Nephron progenitor cell (in vitro differentiated cells): ENCODE measurements at regions not wholly inside any gene's neighbourhood (a gene's known extent, or its start where the extent isn't known, plus 50 kb on each side); places are given as distances from the start of the nearest gene placed in this dataset.

Source experiments
- DNase-seq: peaks from one replicate; pipeline ENCODE4 v3.0.0; 2021
- H3K27ac Mint-ChIP-seq: 2 replicates; pipeline ENCODE4 v1.8.0; 2021; ENCODE audit warnings: mild to moderate bottlenecking, moderate library complexity, mixed read lengths
- H3K27me3 Mint-ChIP-seq: 2 replicates; pipeline ENCODE4 v1.8.0; 2021; ENCODE audit warnings: mild to moderate bottlenecking, low read depth, mixed read lengths; ENCODE audit not compliant: poor library complexity
- H3K36me3 Mint-ChIP-seq: 2 replicates; pipeline ENCODE4 v1.8.0; 2021; ENCODE audit warnings: low read depth, mixed read lengths
- H3K4me1 Mint-ChIP-seq: 2 replicates; pipeline ENCODE4 v1.8.0; 2021; ENCODE audit warnings: mixed read lengths
- H3K4me3 Mint-ChIP-seq: 2 replicates; pipeline ENCODE4 v1.8.0; 2021; ENCODE audit warnings: mild to moderate bottlenecking, moderate library complexity, mixed read lengths
- H3K9me3 Mint-ChIP-seq: 2 replicates; pipeline ENCODE4 v1.8.0; 2021; ENCODE audit warnings: mild to moderate bottlenecking, moderate library complexity, mixed read lengths
- CTCF ChIP-seq: fragments of 200-600 bp; sonication (generic); IDR thresholded peaks from 2 replicates; pipeline ENCODE4 v1.5.0; 2021; ENCODE audit warnings: antibody characterized with exemption

- Mint-ChIP-seq H3K4me3 (no peak overlapping the region), H3K4me1 (no peaks in the 10 kb centered on the region), H3K27ac (no peak overlapping the region), H3K9me3 (no peaks in the 10 kb centered on the region), H3K36me3 (no peaks in the 10 kb centered on the region), H3K27me3 (no peaks in the 10 kb centered on the region)
- TF ChIP-seq CTCF = no peak
- DNase-seq = no peak
Measured at GRCh38 chr4:62676962-62677361, 1476.8 kb downstream of the ADGRL3 start.

GRCh38 chr4:62670514-62670913 lies 1470.4 kb downstream of the ADGRL3 start:
- no peak overlapping the region for H3K4me3 Mint-ChIP-seq
- H3K27ac Mint-ChIP-seq = no peak overlapping the region
- H3K9me3 Mint-ChIP-seq = peaks cover 9% of the 10 kb centered on the region
- H3K27me3 Mint-ChIP-seq = no peaks in the 10 kb centered on the region
- no peak for DNase-seq
- no peaks in the 10 kb centered on the region for H3K4me1 Mint-ChIP-seq
- no peaks in the 10 kb centered on the region for H3K36me3 Mint-ChIP-seq
- TF ChIP-seq CTCF = no peak

GRCh38 chr4:62661821-62662220 lies 1461.7 kb downstream of the ADGRL3 start:
- TF ChIP-seq CTCF = no peak
- H3K36me3 Mint-ChIP-seq = no peaks in the 10 kb centered on the region
- H3K27ac Mint-ChIP-seq = no peak overlapping the region
- no peaks in the 10 kb centered on the region for H3K27me3 Mint-ChIP-seq
- no peak for DNase-seq
- H3K4me3 Mint-ChIP-seq = no peak overlapping the region
- no peaks in the 10 kb centered on the region for H3K4me1 Mint-ChIP-seq
- H3K9me3 Mint-ChIP-seq = peaks cover 5% of the 10 kb centered on the region

- no peaks in the 10 kb centered on the region for H3K9me3 Mint-ChIP-seq
- no peaks in the 10 kb centered on the region for H3K4me1 Mint-ChIP-seq
- H3K27ac Mint-ChIP-seq = no peak overlapping the region
- no peak for DNase-seq
- TF ChIP-seq CTCF = no peak
- H3K36me3 Mint-ChIP-seq = no peaks in the 10 kb centered on the region
- no peaks in the 10 kb centered on the region for H3K27me3 Mint-ChIP-seq
- H3K4me3 Mint-ChIP-seq = no peak overlapping the region
Measured at GRCh38 chr4:62656006-62656405, 1455.9 kb downstream of the ADGRL3 start.

GRCh38 chr4:62644372-62644771 lies 1444.2 kb downstream of the ADGRL3 start:
- Mint-ChIP-seq H3K36me3 (no peaks in the 10 kb centered on the region), H3K4me3 (no peak overlapping the region), H3K9me3 (no peaks in the 10 kb centered on the region), H3K4me1 (no peaks in the 10 kb centered on the region), H3K27ac (no peak overlapping the region), H3K27me3 (no peaks in the 10 kb centered on the region)
- peak; percentile 45 for TF ChIP-seq CTCF
- DNase-seq = peak; percentile 9

- Mint-ChIP-seq H3K4me1 (no peaks in the 10 kb centered on the region), H3K27ac (no peak overlapping the region), H3K4me3 (no peak overlapping the region), H3K9me3 (no peaks in the 10 kb centered on the region), H3K27me3 (no peaks in the 10 kb centered on the region), H3K36me3 (no peaks in the 10 kb centered on the region)
- no peak for TF ChIP-seq CTCF
- DNase-seq = no peak
Measured at GRCh38 chr4:62640296-62640695, 1440.2 kb downstream of the ADGRL3 start.
